Omental fat pad (tissue), 3 donors: ENCODE measurements at regions not wholly inside any gene's neighbourhood (a gene's known extent, or its start where the extent isn't known, plus 50 kb on each side); places are given as distances from the start of the nearest gene placed in this dataset.

Experiments used
- ATAC-seq: fragments of 150-250 bp; one replicate; pipeline ENCODE4 v1.9.1; 2016; ENCODE audit warnings: mild to moderate bottlenecking, moderate library complexity; ENCODE audit not compliant: low FRiP score
- DNase-seq: peaks from one replicate; pipeline ENCODE4 v3.0.0-alpha.2; 2019; ENCODE audit warnings: low spot score
- CTCF ChIP-seq, 3 donors: fragments of 450-650 bp; IDR thresholded peaks; one replicate each; pipeline ENCODE4 v1.5.1; 2016 to 2017; ENCODE audit warnings: antibody characterized with exemption in 3 of 3, mild to moderate bottlenecking in 3 of 3, moderate library complexity in 2 of 3

DNA sequence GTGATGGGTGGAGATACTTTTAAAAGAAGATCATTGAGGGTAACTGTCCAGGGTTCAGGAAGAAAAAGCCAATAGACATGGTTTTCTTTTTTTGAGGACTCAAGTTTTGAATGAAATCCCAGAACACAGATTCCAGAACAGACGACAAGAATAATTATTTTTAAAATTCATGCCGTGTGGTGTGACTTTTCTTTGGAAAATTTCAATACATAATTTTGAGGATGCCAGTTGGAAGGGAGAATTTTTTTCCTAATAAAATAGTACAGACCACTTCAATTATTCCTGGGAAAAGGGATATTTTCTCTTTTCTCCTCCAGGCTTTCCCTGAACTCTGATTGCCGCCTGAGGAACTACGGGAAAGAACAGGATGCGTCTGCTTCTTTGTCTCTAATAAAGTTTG lies 951.4 kb downstream of the KCNMA1 start:
- no peak for TF ChIP-seq CTCF (IDR thresholded peaks at IDR 0.05)
- ATAC-seq (no peak), DNase-seq (no peak)

DNA sequence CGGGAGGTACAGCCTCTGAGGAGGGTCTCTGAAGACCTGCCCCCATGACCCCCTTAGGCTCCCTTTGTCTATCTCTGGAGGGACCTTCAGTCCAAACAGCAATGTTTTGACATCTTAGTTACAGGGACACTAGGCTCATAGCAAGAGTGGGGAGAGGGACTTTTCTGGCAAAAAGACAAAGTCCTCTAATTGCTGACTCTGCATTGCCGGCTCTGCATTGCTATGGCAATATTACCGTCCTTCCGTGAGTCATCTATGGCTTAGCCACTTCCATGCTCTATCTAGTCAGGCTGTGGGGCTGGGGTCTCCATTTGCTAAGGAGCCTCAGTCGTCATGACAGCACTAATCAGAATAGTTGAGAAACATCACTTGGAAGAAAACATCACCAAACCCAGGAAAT lies 952.6 kb downstream of the KCNMA1 start:
- no peak for DNase-seq
- no peak for TF ChIP-seq CTCF (IDR thresholded peaks at IDR 0.05)
- ATAC-seq, result no peak

DNA sequence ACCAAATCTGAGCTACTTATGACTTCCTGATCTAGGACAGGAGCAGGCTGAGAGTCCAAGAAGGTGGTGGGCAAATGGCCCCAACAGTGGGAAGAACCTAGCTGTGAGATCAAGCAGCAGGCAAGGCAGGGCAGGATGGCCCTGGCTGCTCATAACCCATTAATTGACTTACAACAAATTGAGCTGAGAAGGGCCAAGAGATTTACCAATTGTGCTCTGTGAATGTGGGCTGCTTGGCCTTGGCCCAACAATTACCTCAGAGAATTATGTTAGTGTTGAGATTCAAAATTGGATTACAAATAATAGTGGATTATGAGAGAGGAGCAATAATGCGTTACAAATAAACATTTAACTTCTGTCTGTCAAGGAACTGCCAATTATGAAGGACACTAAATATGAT lies 956.5 kb downstream of the KCNMA1 start:
- ATAC-seq (no peak), DNase-seq (no peak)
- no peak for TF ChIP-seq CTCF (IDR thresholded peaks at IDR 0.05)

DNA sequence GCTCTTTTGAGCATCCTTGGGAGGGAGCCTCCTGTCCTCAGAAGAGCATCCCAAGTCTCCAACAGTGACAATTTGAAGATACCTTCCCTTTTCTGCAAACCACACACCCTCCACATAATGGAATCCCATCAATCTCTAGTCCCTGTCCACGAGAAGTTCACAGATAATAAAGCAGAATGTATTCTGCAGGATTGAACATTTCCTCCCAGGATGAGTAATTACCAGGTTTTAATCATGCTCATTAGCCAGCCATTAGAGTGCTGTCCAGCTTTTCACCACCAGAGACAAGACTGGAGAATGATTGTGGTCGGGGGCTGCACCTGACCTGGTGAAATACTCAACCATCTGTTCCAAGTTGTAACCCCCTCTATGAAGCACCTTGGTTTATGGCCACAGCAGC lies 958.6 kb downstream of the KCNMA1 start:
- TF ChIP-seq CTCF (IDR thresholded peaks at IDR 0.05), result no peak
- ATAC-seq (no peak), DNase-seq (no peak)

DNA sequence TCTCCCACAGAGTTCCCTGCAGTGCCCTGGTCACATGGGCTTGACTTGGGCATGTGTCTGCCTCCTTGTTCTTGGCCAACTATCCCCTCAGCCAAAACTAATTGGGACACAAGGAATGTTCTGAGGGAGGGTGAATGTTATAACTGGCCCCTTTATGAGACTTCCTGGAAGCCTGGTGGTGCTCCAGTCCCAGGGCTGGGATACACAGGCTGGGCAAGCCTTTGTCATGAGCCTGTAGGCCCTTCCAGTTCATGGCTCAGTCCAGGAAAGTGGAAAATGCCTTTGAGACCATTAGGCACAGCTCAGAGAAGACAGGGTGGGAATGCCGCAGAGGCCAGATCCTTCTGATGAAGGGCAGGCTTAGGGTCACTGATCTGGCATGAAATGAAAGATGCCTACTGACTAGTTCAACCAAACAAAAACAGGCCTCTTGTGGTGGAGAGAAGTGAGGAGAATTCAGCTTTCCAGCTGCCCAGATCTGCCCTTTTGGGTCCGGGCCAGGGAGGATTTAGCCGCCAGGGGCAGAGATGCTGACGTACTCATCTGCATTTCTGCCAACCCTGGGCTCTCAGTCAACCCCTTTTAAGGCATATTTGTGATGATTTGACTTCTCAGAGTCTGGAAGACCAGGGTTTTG lies 961.5 kb downstream of the KCNMA1 start:
- DNase-seq (no peak), ATAC-seq (peak; percentile 54)
- no peak for TF ChIP-seq CTCF (IDR thresholded peaks at IDR 0.05)

- TF ChIP-seq CTCF (IDR thresholded peaks at IDR 0.05), result no peak
- no peak for DNase-seq
- no peak for ATAC-seq
Measured at GRCh38 chr10:76675561-76675950, 962.1 kb downstream of the KCNMA1 start.
